ENCODE measurements at regions not wholly inside any gene's neighbourhood (a gene's known extent, or its start where the extent isn't known, plus 50 kb on each side); places are given as distances from the start of the nearest gene placed in this dataset.

DNA sequence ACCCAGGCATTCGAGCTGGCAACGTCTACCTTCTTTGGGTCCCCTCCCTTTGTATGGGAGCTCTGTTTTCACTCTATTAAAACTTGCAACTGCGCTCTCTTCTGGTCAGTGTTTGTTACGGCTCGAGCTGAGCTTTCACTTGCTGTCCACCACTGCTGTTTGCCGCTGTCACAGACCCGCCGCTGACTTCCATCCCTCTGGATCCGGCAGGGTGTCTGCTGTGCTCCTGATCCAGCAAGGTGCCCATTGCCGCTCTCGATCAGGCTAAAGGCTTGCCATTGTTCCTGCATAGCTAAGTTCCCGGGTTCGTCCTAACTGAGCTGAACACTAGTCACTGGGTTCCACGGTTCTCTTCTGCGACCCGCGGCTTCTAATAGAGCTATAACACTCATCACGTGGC, 183.5 kb upstream of the GALNTL6 start:
- no peak for DNase-seq

DNA sequence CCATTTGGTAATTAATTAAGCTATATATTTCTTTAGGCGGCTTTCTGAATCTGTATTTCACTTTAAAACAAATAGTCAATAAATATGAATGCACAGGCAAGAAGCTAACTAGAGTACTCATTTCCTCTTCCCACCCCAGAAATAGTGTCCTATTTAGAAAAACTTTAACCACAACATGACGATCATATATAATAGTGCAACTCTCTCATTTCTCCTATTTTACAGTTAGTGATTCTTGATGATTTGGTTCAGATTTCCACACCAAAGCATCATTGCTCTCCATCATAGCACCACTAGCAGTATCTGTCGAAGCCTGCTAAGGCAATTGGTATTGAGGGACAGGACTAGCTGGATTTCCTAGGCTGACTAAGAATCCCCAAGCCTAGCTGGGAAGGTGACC, 184.0 kb upstream of the GALNTL6 start:
- no peak for DNase-seq

DNA sequence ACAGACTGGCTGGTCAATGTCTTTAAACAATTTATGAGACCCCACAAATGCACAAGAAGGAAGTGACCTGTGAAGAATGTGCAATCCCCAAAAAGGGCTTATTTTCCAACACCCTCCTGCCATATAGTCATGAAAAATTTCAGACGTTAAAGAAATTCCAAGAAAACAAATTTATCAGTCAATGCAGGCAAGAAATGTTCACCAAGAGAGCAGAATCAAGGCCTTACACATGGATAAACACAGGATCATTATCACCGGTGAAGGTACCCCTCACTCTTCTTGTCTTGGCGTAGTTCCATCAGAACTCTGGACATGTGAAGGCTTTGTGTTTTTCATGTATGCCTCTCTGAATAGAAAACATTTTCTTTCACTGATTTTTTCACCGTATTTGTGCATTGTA, 186.7 kb upstream of the GALNTL6 start:
- no peak for DNase-seq

DNA sequence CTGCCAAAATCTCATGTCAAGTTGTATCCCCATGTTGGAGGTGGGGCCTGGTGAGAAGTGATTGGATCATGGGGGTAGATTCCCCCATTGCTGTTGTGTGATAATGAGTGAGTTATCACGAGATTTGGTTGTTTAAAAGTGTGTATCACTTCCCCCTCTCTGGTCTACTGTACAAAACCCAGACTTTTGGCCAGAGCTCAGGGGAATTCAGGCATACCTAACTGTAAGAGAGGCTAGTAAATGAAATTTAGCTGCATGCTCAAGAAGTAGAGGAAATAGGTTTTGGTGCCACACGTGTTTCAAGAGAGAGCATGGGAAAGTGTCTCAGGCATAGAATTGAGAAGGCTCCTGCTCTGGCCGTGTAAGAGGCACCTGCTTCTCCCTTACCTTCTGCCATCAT, 190.5 kb upstream of the GALNTL6 start:
- DNase-seq, result no peak

DNA sequence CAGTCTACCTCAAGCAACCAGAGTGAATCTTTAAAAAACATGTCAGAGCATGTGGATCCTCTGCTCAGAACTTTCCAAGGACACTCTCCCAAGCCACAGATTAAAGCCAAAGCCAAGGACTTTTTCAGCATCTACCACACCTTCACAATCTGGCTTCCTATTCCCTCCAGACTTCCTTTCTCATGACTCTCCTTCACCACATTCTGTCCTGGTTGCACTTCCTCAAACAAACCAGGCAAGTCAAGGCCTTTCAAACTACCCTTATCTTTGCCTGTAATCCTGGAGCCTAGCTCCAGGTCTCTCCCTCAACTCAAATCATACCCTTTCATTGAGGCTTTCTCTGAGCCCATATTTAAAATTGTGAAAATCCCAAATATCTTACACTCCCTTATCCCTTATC, 191.6 kb upstream of the GALNTL6 start:
- DNase-seq, result no peak

DNA sequence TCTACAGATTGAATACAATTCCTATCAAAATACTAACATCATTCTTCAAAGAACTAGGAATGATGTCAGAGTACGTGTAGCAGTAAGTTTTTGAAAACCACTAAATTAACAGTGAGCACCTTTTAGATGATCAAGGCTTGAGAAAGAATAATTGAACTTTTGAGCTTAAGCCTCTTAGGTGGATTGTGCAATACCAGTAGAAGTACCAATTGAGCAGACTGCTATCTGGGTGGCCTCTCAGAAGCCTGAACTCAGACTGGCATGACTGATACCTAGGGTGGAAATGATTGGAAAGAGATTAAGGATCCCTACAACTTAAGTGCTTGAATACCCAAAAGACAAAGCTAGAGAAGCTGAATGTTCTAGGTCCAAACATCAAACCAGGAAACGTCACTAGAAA, 200.3 kb upstream of the GALNTL6 start:
- no peak for DNase-seq

DNA sequence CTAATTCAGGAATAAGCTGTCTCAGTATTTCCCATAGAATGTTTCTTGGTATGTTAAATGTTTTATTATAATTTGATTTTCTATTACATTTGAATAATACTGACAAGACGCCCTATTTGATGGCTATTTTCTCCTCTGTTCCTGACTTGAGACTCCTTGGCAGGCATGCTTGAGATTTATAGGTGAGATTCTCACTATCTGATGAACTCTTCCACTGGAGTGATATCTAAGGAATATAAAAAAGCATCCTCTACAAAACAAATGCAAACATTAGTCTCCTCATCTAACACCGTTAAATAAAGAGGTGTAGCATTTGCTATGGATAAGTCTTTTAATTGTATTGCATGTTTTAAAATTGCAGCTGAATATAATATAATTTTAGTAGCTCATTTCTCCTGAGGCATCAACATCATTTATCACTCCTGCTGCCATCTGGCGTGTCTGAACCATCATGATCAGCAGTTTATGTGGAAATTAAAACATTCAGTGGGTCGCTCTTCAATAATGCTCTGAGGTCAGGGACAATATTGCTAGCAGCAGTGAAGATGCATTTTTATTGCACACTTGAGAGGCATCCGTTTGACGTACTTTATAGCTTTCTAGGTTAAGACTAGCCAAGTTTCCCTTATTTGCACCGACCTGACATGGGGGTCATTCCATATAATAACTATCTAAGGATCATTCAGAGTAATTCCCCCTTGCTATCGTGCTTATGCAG, 210.4 kb upstream of the GALNTL6 start:
- DNase-seq, result no peak

DNA sequence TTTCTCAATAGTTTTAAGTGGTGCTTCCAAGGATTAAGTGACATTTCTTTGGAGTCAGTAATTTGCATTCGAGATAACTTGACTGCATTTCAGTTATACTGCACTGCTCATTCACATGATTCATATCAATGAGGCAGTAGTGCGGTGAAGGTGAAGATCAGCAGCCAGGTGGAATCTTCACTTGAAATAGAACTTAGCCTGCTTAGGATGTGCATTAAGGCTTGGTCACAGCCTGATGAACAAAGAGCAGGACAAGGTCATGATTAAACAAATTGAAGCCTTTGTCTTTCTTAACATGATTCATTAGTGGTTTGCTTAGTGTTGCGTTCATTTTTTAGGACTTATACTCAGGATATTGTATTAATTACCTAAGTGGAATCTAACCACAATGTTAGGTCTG, 212.1 kb upstream of the GALNTL6 start:
- DNase-seq, result no peak

DNA sequence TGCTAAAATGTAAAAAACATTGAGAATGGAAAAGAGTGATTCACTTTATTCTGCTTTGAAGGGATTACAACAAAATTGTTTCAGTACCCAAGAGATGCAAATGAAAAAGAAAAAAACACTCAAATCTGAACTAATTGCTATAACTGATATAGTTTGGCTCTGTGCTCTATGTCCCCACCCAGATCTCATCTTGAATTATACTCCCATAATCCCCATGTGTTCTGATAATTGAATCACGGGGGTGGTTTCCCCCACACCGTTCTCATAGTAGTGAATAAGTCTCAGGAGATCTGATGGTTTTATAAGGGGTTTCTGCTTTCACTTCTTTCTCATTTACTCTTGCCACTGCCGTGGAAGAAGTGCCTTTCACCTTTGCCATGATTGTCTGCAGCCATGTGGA, 213.6 kb upstream of the GALNTL6 start:
- DNase-seq, result no peak

DNA sequence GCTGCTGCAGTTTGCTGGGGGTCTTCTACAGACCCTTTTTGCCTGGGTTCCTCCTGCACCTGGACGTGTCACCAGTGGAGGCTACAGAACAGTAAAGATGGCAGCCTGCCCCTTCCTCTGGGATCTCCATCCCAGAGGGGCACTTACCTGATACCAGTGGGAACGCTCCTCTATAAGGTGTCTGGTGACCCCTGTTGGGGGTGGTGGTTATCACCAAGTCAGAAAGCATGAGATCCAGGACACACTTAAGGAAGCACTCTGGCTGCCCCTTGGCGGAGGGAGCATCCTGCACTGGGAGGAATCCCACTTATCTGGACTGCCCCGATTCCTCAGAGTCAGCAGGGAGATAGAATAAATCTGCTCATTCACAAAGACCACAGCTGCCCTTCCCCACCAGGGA, 218.9 kb upstream of the GALNTL6 start:
- DNase-seq, result no peak

DNA sequence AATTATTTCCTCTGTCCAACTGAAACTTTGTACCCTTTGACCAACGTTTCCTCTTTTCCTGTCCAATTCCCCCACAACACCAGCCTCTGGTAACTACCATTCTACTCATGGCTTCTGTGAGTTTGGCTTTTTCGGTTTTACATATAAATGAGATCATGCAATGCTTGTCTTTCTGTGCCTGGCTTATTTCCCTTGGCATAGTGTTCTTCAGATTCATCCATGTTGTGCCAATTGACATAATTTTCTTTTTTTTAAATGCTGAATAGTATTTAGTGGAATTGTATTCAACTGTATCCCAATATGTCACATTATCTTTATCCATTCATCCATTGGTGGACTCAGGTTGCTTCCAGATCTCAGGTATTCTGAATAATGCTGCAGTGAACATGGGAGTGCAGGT, 222.5 kb upstream of the GALNTL6 start:
- no peak for DNase-seq

DNA sequence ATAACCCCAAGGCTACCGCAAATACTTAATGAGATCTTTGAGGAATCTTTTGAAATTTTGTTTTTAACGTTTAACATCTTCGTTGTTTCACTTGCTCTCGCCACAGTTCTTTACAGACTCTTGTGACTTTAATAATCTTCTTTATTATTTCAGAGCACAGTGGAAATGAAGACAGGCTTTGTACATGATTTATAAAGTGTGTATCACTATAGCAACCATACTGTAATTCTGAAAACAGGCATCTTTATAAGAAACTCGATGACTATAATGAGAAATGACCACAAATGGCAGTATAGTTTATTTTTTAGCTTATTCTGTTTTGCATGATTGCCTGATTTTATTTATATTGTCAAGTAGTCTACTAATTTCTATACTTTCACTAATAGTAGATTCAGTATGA, 224.4 kb upstream of the GALNTL6 start:
- DNase-seq, result no peak

DNA sequence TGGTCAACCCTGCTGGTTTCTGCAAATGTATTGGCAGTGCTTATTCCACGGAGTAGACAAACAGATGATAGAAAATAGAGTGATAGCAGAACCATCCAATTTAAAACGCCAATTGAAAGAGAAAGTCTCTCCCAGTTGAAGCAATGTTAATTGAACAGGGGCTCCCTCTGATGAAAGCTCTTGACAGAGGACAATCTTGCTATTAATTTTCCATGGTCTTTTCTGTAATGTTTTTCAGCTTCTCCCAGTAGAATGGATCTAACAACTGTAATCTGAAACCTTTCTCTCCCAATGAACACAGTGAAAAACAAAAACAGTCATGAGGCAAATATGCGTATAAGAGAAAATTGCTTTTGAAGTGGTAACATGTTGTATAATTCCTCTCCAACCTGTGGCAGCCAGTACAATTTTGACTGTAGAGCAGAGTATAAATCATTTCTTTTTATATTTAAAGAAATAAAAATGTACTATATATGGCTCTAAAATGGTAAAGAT, 225.1 kb upstream of the GALNTL6 start:
- DNase-seq, result no peak

DNA sequence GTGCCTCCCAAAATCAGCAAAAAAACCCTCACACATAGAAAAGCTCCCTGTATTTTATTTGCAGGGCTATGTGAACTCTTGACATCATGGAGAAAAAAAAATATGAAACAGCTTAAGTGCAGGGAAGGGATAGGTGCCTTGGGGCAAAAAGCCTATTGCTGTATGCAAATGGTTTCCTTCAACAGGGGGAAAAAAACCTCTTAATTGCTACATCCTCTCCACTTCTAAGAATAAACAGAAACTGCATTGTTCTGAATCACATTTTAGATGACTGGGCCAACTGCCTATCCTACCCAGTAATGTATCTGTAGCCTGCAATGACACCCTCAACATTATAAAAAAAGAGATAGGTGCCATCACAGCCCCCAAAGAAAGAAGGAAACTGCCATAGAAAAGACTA, 229.4 kb upstream of the GALNTL6 start:
- DNase-seq, result no peak

DNA sequence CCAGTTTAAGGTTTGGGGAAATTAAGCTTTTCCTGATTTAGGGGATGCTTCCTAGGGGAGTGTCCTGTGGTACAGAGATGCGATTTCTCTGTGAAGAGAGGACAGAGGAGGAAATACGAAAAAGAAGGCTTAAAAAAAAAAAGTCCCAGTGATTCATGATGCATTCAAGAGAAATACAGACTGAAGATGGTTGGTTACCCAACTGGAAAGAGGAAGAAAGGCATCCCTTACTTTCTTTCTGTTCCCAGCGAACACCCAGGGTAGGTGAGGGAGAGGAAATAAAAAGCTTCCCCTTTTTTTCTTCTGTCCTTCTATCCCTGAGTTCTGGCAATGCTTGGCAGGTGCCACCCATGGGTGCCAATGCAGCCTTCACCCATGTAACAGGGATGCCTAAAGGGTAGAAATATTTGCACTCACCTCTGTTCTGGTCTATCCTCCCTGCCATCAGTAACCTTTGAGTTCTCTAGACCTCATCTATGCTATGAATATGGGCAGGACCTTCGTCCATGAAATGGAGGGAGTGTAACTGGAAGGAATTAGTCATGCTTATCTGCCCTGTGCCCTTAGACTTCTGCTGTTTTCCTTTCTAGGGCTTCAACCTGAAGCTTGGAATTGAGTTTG, 230.1 kb upstream of the GALNTL6 start:
- no peak for DNase-seq

DNA sequence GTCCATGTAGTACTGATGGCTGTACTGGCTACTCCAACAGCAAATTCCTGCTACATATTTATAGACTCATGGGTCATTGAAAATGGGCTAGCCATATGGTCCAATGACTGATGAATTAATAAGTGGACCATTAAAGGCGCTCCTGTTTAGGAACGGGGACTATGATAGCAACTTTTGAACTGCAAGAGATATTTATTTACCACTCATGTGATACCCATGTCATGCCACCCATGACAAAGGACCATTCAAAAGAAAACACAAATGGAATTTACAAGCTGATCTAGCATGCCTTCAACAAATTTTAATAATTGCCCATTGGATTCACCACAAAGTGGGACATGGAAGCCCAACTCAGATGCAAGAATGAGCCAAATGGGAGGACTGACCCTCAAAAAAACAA, 240.0 kb upstream of the GALNTL6 start:
- no peak for DNase-seq

DNA sequence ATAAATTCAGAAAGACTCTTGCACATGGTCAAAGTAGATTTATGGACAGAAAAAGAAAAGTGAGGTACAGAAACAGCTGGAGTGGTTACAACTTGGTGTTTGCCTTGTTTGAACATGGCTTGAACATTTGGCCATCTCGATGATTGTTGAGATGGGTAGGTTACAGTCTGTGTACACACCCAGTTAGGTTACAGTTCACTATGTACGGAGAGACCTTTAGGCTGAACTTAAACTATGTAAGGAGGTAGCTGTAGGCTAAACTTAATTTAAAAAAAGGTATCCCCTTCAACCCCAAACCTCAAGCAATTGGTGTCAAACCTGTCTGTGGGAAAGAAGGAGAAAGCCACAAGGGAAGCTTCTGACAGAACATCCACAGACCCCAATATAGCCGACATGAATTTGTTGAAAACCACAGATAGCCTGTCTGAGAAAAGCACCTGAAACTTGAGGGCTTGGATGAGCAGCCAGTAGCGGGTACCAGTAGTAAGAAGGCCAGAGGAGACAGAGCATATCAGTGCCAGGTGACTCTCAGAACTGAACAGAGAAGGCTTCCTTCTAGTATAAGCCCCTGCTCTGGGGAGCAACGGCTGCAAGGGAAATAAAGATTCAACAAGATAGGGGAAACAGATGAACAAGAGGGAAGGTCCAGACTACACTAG, 247.9 kb upstream of the GALNTL6 start:
- DNase-seq, result no peak

DNA sequence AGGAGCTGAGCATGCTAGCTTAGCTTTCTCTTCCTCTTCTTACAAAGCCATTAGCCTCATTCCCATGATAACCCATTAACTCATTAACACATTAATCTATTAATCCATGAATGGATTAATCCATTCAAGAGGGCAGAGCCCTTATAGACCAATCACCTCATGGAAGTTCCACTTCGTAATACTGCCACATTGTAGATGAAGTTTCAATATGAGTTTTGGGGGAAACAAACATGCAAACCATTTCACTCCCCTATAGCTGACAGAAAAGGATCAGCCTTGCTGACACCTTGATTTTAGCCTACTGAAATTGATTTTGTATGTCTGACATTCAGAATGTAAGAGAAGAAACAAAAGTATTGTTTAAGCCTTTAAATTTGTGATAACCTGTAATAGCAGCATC, 251.8 kb upstream of the GALNTL6 start:
- DNase-seq, result no peak

DNA sequence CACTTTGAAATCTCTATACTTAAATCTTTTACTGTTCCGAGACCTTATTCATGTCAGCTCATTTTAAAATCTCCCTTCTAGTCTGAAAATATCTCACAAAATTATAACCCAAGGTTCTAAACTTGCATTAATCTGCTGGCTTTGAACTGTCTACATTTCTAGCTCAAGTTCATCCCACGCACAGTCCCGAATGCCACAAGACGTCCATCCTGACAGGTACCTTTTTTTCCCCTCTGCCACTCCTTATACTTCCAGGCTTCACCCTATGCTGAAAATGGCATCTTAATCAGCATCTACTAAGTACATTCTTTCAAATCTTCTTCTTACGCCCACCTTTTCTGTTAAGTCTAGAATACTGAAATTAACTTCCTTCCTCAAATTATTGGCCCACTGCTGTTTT, 259.2 kb upstream of the GALNTL6 start:
- no peak for DNase-seq

DNA sequence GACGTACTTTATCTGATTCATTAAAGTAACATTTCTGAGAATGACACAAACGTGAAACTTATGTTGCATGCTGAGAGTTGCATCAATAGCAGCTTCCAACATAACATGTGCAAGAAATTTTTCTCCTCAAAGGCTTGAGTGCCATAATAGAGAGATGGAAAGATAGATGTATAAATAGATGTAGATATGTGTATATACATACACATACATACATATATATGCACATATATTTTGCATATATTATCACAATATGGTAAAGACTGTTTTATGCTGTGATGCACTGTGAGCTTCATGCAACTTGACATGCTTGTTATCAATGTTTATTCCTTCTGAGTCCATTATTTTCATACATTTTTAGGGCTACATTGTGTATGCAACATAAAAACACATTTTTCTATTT, 270.6 kb upstream of the GALNTL6 start:
- DNase-seq, result no peak

DNA sequence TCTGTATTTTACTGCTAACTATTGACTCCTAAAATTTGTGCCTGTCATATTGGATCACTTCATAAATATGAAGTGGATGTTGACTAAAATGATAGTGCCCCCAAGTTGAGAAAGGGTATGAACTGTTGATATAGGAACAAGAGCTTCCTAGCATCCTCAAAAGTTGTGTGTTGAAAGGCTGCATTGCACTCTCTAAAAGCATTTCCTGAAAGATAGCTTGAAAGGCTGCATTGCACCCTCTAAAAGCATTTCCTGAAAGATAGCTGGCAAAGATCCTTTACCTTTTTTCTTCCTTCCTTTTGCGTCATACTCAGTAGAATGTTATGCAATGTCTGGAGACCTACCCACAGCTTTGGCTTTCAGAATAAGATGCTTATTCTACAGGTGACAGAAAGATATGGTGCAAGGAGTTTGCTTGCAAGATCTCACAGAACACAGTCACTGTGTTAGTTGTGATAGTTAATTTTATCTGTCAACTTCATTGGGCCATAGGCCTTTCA, 274.6 kb upstream of the GALNTL6 start:
- DNase-seq, result no peak

DNA sequence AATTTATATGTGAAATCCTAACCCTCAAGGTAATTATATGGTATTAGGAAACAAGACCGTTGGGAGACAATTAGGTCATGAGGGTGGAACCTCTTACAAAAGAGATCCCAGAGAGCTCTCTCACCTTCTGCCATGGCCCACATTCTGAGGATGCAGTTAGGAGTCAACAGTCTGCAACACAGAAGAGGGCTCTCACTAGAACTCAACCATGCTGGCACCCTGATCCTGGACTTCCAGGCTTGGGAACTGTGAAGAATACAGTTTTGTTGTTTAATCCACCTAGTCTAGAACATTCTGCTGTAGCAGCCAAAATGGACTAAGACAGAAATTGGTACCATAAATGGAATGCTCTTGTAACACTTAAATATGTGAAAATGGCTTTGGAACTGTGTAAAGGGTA, 278.8 kb upstream of the GALNTL6 start:
- no peak for DNase-seq

DNA sequence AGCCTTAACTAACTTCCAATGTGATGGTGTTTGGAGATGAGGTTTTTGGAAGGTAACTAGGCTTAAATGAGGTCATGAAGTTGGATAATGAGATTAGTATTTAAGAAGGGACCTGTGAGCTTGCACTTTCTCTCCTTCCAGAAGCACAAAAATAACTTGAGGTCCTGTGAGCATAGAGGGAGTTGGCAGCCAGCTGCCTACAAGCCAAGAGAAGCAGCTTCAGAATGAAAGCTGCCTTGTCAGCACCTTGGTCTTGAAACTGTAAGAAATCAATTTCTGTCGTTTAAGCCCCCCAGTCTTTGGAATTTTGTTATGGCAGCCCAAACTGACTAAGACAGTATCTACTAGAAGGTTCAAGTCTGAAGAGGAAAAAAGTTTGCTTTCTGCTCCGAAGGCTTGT, 280.2 kb upstream of the GALNTL6 start:
- no peak for DNase-seq

DNA sequence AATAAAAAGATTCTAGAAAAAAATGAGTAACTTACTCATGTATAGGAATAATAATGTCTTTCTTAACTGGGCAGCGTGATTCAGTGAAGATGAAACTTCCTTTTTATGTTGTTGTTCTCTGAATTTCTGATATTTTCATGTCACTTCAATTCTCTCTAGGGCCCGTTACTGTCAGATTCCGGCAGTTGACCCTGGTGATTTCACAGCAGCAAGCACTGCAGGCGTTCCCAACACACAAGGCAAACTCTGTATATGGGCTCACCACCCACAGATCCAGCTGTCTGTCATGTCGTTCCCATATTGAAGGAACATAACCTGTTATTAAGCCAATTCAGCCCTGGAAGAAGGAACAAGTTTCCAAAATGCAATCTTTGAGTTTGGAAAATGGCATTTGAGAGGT, 288.3 kb upstream of the GALNTL6 start:
- DNase-seq, result no peak

All from activated CD4-positive, alpha-beta T cell treated with anti-CD3 and anti-CD28 coated beads, Interleukin-2, Interleukin-6, amounts not matched to agents 100 ng/mL and 50 ng/mL, durations not matched to agents 16 hours and 8 hours (primary cell).